ENCODE measurements at regions not wholly inside any gene's neighbourhood (a gene's known extent, or its start where the extent isn't known, plus 50 kb on each side); places are given as distances from the start of the nearest gene placed in this dataset.
"Not testable (repeated sequence)": the region's sequence is repeated elsewhere in the genome, so short reads cannot be mapped to it uniquely, and the experiment has no call there.

DNA sequence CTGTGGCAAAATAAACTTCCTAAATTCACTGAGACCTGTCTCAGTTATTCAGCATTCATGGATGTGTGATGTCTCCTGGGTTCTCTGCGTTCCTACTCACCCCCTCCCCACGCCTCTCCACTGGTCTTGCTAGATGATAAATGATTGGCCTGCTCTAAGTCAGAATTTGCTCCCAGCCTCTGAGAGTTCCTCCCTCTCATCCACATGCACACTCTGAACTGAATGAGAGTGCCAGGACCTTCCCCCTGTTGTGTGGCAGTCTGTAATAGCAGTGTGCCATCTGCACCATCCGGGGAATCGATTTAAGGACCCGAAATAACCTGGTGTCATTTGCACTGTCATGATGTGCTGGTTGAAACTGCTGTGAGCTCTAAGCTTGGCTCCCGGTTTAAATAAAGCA, 135.8 kb upstream of the AFDN start:
- no peaks in the 10 kb centered on the region for H3K9me3 ChIP-seq
- intact Hi-C loops (cut with DNase I), result no loop called here
- H3K27ac ChIP-seq, result no peak overlapping the region
- TF ChIP-seq, protein P1, sequence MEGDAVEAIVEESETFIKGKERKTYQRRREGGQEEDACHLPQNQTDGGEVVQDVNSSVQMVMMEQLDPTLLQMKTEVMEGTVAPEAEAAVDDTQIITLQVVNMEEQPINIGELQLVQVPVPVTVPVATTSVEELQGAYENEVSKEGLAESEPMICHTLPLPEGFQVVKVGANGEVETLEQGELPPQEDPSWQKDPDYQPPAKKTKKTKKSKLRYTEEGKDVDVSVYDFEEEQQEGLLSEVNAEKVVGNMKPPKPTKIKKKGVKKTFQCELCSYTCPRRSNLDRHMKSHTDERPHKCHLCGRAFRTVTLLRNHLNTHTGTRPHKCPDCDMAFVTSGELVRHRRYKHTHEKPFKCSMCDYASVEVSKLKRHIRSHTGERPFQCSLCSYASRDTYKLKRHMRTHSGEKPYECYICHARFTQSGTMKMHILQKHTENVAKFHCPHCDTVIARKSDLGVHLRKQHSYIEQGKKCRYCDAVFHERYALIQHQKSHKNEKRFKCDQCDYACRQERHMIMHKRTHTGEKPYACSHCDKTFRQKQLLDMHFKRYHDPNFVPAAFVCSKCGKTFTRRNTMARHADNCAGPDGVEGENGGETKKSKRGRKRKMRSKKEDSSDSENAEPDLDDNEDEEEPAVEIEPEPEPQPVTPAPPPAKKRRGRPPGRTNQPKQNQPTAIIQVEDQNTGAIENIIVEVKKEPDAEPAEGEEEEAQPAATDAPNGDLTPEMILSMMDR (IDR thresholded peaks at IDR 0.05), result no peak
- H3K36me3 ChIP-seq, result no peaks in the 10 kb centered on the region
- H3K27me3 ChIP-seq, result no peaks in the 10 kb centered on the region
- DNase-seq (ENCODE audit: low spot score in 2 of 2), result no peak
- H3K4me1 ChIP-seq, result no peaks in the 10 kb centered on the region
- H3K4me3 ChIP-seq, result no peak overlapping the region

DNA sequence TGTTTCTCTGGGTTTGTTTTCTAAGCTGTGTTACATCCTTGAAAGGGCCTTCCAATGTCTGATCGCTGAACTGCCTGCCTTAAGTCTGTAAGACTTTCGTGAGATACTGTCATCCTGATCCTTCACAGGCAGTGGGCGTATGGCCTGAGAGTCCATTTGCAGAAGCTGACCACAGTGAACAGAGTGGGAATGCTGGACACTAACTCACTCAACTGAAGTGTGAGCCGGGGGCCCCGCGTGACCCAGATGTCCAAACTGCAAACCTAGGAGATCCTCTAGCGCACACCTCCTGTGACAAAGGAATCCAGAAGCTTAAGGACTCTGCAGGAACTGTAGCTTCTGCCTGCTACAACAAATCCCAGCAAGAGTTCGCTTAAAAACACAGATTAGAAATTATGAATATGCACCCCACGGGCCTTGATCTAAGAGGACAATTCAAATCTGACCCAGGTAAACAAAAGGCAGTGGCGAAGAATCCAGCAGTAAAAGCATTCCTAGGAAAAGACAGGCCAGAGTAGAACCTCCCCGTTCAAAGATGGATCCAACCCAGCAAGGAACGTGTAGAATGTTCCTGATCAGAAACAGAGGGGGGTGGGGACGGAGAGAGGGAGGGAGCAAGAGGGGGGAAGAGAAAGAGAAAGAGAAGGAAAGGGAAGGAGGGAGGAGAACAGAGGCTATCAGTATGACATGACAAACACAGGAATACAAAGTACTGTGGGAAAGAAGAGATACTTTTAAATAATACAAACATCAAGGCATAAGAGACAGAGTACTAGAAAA, 135.0 kb upstream of the AFDN start:
- TF ChIP-seq, protein P1 (IDR thresholded peaks at IDR 0.05), result no peak
- DNase-seq (ENCODE audit: low spot score in 2 of 2), result no peak
- H3K9me3 ChIP-seq, result no peaks in the 10 kb centered on the region

DNA sequence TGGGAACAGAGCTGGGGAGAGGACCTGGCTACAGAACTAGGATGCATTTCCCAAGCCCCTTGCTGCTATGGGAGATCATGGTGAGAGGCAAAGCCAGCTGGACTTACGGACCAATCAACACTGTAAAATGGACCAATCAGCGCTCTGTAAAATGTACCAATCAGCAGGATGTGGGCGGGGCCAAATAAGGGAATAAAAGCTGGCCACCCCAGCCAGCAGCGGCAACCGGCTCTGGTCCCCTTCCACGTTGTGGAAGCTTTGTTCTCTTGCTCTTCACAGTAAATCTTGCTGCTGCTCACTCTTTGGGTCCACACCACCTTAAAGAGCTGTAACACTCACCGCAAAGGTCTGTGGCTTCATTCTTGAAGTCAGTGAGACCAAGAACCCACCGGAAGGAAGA, 133.2 kb upstream of the AFDN start:
- H3K4me3 ChIP-seq; H3K36me3 ChIP-seq; H3K27ac ChIP-seq; H3K9me3 ChIP-seq; intact Hi-C loops (cut with DNase I); DNase-seq (ENCODE audit: low spot score in 2 of 2); H3K27me3 ChIP-seq; H3K4me1 ChIP-seq: not testable (repeated sequence)

More for the DNA sequence above, 135.0 kb upstream of the AFDN start:
- Histone ChIP-seq H3K36me3 (no peaks in the 10 kb centered on the region), H3K4me3 (no peak overlapping the region), H3K27me3 (no peaks in the 10 kb centered on the region), H3K4me1 (no peaks in the 10 kb centered on the region), H3K27ac (no peak overlapping the region)
- intact Hi-C loops (cut with DNase I), result no loop called here

DNA sequence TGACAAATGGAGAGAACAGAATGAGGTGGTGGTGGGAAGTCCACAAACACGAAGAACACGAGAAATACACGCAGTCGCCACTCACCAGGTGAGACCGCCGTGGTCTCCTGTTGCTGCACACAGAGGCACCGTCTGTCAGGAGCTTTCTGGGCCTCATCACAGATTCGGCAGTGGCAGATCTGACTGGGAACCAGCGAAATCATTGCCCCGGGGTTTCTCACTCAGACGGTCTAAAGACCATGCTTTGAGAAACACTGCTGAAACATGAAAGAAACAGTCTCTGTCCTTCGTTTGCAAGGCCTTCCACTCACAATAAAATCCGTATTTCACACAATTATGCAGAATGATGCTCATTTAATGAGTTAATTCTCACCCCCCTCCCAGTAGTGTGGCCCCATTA, 130.9 kb upstream of the AFDN start:
- no peaks in the 10 kb centered on the region for H3K36me3 ChIP-seq
- no peak overlapping the region for H3K4me3 ChIP-seq
- H3K27me3 ChIP-seq, result no peaks in the 10 kb centered on the region
- H3K27ac ChIP-seq, result no peak overlapping the region
- TF ChIP-seq, protein P1 (IDR thresholded peaks at IDR 0.05), result no peak
- no peak for DNase-seq (ENCODE audit: low spot score in 2 of 2)
- H3K4me1 ChIP-seq, result no peaks in the 10 kb centered on the region
- no peaks in the 10 kb centered on the region for H3K9me3 ChIP-seq
- intact Hi-C loops (cut with DNase I), result no loop called here

DNA sequence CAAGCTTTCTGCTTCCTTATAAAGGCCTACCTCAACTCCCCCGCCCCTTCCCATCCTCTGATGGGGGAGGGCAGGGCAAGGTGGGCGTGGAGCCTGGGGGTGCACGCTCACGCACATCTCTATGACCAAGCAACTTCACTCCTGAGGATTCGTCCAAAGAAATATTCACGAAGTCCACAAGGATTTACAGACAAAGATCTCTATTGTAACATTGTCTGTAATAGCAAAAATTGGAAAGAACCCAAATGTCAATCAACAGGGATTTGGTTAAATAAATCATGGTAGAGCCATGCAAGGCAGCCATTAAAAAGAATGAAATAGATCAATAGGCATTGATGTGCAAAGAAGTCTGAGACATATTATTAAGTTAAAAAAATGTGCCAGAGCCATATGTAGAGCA, 130.4 kb upstream of the AFDN start:
- Histone ChIP-seq H3K27ac (no peak overlapping the region), H3K27me3 (no peaks in the 10 kb centered on the region), H3K9me3 (no peaks in the 10 kb centered on the region), H3K36me3 (no peaks in the 10 kb centered on the region), H3K4me3 (no peak overlapping the region), H3K4me1 (no peaks in the 10 kb centered on the region)
- no peak for DNase-seq (ENCODE audit: low spot score in 2 of 2)
- TF ChIP-seq, protein P1 (IDR thresholded peaks at IDR 0.05), result no peak
- intact Hi-C loops (cut with DNase I), result no loop called here

DNA sequence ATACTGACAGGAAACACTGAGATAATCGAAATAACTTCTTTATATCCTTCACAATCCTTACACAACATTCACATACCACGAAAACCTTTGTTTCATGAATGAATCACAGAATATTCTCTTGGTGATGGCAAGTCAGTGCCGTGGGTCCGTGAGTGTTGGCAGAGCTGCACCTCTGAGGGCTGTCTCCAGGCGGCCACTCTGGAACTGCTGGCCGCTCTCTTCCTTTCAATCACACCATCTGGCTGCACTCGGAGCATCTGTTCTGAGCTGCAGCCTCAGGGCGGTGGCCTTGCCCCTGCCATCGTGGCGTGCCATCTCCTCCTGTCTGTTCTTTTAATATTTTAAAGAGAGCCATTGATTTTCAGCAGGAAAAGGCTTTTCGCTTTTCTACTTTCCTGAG, 129.4 kb upstream of the AFDN start:
- TF ChIP-seq, protein P1 (IDR thresholded peaks at IDR 0.05), result no peak
- Histone ChIP-seq H3K4me3 (no peak overlapping the region), H3K27me3 (no peaks in the 10 kb centered on the region), H3K4me1 (no peaks in the 10 kb centered on the region), H3K36me3 (no peaks in the 10 kb centered on the region), H3K27ac (no peak overlapping the region), H3K9me3 (no peaks in the 10 kb centered on the region)
- DNase-seq (ENCODE audit: low spot score in 2 of 2), result no peak
- intact Hi-C loops (cut with DNase I), result no loop called here

All from ascending aorta (tissue), 2 donors.